ENCODE measurements at regions not wholly inside any gene's neighbourhood (a gene's known extent, or its start where the extent isn't known, plus 50 kb on each side); places are given as distances from the start of the nearest gene placed in this dataset.

DNA sequence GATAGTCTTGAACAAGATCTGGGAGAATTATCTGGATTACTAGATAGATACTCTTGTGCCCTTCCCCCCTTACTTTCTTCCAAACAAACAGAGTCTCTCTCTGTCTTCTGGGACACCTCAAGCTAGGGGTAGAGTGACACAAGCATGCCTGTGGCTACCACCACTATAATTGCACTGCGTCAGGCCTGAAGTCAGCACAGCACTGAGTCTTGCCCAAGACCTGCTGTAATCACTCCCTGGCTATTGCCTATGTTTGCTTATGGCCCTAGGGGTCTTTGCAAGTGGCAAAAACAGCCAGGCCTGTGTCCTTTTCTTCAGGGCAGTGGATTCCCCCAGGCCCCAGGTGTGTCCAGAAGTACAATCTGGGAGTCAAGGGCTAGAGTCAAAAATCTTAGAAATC, 106.6 kb downstream of the SLC5A7 start:
- WGBS, 2 donors: 100% methylated on average over 1 of the region's 1 CpG; no CpG with 5 or more reads in 1 of the 2 donors
- Histone ChIP-seq H3K4me3 (no peak overlapping the region), H3K27me3 (no peaks in the 10 kb centered on the region), H3K4me1 (no peaks in the 10 kb centered on the region), H3K27ac (no peak overlapping the region), H3K36me3 (no peaks in the 10 kb centered on the region), H3K9me3 (no peaks in the 10 kb centered on the region)
- intact Hi-C loops (cut with DNase I): no loop called here
- TF ChIP-seq POLR2A (IDR thresholded peaks at IDR 0.05): no peak
- TF ChIP-seq, protein P1, sequence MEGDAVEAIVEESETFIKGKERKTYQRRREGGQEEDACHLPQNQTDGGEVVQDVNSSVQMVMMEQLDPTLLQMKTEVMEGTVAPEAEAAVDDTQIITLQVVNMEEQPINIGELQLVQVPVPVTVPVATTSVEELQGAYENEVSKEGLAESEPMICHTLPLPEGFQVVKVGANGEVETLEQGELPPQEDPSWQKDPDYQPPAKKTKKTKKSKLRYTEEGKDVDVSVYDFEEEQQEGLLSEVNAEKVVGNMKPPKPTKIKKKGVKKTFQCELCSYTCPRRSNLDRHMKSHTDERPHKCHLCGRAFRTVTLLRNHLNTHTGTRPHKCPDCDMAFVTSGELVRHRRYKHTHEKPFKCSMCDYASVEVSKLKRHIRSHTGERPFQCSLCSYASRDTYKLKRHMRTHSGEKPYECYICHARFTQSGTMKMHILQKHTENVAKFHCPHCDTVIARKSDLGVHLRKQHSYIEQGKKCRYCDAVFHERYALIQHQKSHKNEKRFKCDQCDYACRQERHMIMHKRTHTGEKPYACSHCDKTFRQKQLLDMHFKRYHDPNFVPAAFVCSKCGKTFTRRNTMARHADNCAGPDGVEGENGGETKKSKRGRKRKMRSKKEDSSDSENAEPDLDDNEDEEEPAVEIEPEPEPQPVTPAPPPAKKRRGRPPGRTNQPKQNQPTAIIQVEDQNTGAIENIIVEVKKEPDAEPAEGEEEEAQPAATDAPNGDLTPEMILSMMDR (IDR thresholded peaks at IDR 0.05): no peak
- DNase-seq: no peak

DNA sequence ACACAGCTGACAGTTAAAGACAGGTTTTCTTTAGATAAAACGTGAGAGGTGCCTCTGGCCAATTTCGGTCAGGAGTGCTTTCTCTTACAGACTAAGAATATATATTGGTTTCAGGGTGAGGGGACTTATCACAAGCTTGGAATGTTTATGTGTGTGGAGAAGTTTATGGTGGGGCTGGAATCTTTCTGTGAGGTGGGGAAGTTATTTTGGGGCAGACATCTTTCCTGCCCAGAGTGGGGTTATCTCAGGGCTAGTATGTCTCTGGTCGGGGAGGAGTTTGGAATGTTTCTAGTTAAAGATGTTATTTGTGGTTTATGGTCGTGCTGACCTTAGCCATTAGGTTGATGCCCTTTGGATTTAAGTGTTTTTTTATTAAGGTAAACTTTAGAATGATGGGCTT, 115.2 kb downstream of the SLC5A7 start:
- H3K9me3 ChIP-seq: no peaks in the 10 kb centered on the region
- intact Hi-C loops (cut with DNase I): no loop called here
- H3K27me3 ChIP-seq: peaks cover 0 to 4% (median 0%) of the 10 kb centered on the region in 4 donors
- TF ChIP-seq, protein P1 (IDR thresholded peaks at IDR 0.05): no peak
- no peak for TF ChIP-seq POLR2A (IDR thresholded peaks at IDR 0.05)
- no peaks in the 10 kb centered on the region for H3K36me3 ChIP-seq
- H3K27ac ChIP-seq: no peak overlapping the region
- no peaks in the 10 kb centered on the region for H3K4me1 ChIP-seq
- no peak for DNase-seq
- no peak overlapping the region for H3K4me3 ChIP-seq
- 50 to 53% methylated on average over 4 of the region's 4 CpGs for WGBS, 2 donors

DNA sequence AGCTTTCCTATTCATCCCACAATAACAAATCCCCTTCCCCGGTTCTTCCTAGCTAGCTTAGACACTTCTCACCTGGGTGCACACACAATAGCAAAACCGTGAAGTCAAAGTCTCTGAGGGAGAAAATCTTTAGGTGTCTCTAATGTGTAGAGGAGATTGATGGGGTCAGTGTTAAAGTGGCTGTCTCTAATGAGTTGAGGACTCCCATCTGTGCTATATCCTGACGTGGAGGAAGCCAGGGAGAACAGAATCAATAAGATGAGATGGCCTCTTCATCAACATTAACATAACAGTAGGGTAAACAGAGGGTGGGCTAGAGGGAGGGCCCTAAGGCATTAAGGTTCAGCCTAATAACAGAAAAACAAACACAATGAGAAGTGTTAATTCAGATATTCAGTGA, 120.4 kb downstream of the SLC5A7 start:
- Histone ChIP-seq H3K27ac (no peak overlapping the region), H3K9me3 (peaks cover 0 to 4% (median 0%) of the 10 kb centered on the region in 3 donors), H3K4me3 (no peak overlapping the region), H3K36me3 (no peaks in the 10 kb centered on the region), H3K4me1 (no peaks in the 10 kb centered on the region), H3K27me3 (peaks cover 0 to 4% (median 0%) of the 10 kb centered on the region in 4 donors)
- TF ChIP-seq POLR2A (IDR thresholded peaks at IDR 0.05): no peak
- TF ChIP-seq, protein P1 (IDR thresholded peaks at IDR 0.05): no peak
- 20 to 36% methylated on average over 3 of the region's 3 CpGs for WGBS, 2 donors
- intact Hi-C loops (cut with DNase I): no loop called here
- DNase-seq: no peak

DNA sequence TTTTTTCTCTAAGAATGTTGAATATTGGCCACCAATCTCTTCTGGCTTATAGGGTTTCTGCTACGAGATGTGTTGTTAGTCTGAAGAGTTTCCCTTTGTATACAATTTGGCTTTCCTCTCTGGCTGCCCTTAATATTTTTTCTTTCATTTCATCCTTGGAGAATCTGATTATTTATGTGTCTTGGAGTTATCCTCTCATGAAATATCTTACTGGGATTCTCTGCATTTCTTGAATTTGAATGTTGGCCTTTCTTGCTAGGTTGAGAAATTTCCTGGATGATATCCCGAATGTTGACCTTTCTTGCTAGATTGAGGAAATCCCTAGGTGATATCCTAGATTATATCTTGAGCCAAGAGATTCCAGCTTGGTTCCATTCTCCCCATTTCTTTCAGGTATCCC, 125.6 kb downstream of the SLC5A7 start:
- intact Hi-C loops (cut with DNase I): no loop called here
- Histone ChIP-seq H3K36me3 (no peaks in the 10 kb centered on the region), H3K4me3 (no peak overlapping the region), H3K27me3 (no peaks in the 10 kb centered on the region), H3K27ac (no peak overlapping the region), H3K4me1 (no peaks in the 10 kb centered on the region), H3K9me3 (peaks cover 0 to 4% (median 0%) of the 10 kb centered on the region in 3 donors)
- TF ChIP-seq, protein P1 (IDR thresholded peaks at IDR 0.05): no peak
- no peak for TF ChIP-seq POLR2A (IDR thresholded peaks at IDR 0.05)
- no peak for DNase-seq
- WGBS, 2 donors: 49 to 62% methylated on average over 2 of the region's 2 CpGs

DNA sequence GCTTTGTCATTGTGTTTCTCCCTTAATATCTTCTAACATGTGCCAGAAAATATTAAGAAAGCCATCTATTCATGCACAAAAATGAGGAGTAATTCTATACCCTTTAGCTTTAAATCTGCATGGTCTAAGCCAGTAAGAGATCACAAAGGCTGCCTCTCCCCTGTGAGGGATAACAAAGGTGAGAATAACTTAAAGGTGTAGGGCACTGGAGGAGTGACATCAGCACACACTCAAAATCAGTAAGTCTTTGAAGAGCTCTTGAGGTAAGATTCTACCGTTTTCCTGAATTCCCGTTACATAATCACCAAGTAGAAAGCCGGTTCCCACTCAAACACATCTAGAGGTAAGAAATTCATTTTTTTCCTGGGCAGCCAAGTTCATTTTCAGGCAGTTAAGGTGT, 123.9 kb upstream of the SULT1C3 start:
- H3K4me3 ChIP-seq: no peak overlapping the region
- no peak overlapping the region for H3K27ac ChIP-seq
- 73 to 92% methylated on average over 3 of the region's 3 CpGs for WGBS, 2 donors
- TF ChIP-seq, protein P1 (IDR thresholded peaks at IDR 0.05): no peak
- no peak for TF ChIP-seq POLR2A (IDR thresholded peaks at IDR 0.05)
- no peak for DNase-seq
- no peaks in the 10 kb centered on the region for H3K27me3 ChIP-seq
- intact Hi-C loops (cut with DNase I): no loop called here
- no peaks in the 10 kb centered on the region for H3K36me3 ChIP-seq
- no peaks in the 10 kb centered on the region for H3K9me3 ChIP-seq
- no peaks in the 10 kb centered on the region for H3K4me1 ChIP-seq

Data from esophagus squamous epithelium (tissue), 5 donors.